Astrocyte of the cerebellum (primary cell): ENCODE measurements at regions not wholly inside any gene's neighbourhood (a gene's known extent, or its start where the extent isn't known, plus 50 kb on each side); places are given as distances from the start of the nearest gene placed in this dataset.
A peak's percentile ranks its signal among the peaks of the same experiment; 100 is the strongest.

Source experiments
- DNase-seq: peaks from one replicate; pipeline ENCODE4 v3.0.0-alpha.2; 2011; ENCODE audit warnings: low read depth
- H3K4me3 ChIP-seq: 2 replicates; pipeline ENCODE4 v1.5.1; 2011; ENCODE audit warnings: mild to moderate bottlenecking, low read depth, low read length, moderate library complexity
- in situ Hi-C: cut with HindIII; loops from 2 replicates; pipeline ENCODE4 v1.10.0; 2017; ENCODE audit warnings: low sequenced_read_pairs
- TF ChIP-seq, protein P1 (sequence below): IDR thresholded peaks from 2 replicates; pipeline ENCODE4 v1.5.1; 2012; ENCODE audit warnings: low read length, low read depth, moderate library complexity, mild to moderate bottlenecking; ENCODE audit errors: missing control alignments

DNA sequence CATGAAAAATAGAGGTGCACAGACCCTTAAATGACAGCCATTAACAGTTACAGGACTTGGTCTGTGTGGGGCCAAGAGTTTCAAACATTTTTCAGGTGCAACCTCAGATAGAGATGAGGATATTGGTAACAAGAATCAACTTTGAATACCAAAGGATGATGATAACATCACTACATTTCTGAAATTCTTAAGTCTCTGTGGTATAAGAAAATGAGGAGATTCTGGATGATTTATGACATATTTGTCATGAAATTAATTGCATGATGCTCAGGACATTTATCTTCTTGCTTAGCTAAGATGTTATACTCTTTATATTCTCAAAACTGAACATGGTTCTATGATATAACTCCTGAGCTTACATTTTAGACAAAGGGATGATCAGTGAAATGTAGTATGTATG is 471.8 kb upstream of the CWC22 start:
- in situ Hi-C loops, result no loop called here
- H3K4me3 ChIP-seq, result no peak overlapping the region
- DNase-seq, result no peak
- TF ChIP-seq, protein P1, sequence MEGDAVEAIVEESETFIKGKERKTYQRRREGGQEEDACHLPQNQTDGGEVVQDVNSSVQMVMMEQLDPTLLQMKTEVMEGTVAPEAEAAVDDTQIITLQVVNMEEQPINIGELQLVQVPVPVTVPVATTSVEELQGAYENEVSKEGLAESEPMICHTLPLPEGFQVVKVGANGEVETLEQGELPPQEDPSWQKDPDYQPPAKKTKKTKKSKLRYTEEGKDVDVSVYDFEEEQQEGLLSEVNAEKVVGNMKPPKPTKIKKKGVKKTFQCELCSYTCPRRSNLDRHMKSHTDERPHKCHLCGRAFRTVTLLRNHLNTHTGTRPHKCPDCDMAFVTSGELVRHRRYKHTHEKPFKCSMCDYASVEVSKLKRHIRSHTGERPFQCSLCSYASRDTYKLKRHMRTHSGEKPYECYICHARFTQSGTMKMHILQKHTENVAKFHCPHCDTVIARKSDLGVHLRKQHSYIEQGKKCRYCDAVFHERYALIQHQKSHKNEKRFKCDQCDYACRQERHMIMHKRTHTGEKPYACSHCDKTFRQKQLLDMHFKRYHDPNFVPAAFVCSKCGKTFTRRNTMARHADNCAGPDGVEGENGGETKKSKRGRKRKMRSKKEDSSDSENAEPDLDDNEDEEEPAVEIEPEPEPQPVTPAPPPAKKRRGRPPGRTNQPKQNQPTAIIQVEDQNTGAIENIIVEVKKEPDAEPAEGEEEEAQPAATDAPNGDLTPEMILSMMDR, result no peak

DNA sequence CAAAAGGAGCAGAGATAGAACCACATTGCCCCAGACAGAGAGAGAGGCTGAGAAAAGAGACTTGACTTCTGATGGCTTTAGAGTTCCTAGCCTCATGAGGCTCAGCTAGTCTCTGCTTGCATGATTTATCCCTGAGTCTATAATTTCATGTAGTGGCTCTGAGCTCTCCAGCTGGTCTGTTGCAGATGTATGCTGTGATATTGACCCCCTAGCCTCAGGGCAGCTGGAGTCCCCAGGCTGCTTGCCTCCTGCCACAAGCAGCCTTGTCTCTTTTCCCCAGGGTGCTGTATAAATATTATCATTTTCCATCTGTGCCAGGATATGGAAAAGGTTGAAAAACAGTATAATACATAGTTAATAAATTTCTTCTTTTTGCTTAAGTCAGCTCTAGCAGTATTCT is 467.6 kb upstream of the CWC22 start:
- no peak overlapping the region for H3K4me3 ChIP-seq
- TF ChIP-seq, protein P1, result no peak
- DNase-seq, result no peak
- in situ Hi-C loops, result no loop called here

- no peak for DNase-seq
- in situ Hi-C loops, result no loop called here
- no peak overlapping the region for H3K4me3 ChIP-seq
- TF ChIP-seq, protein P1, result no peak
Observed at GRCh38 chr2:180473456-180473855, 466.4 kb upstream of the CWC22 start.

DNA sequence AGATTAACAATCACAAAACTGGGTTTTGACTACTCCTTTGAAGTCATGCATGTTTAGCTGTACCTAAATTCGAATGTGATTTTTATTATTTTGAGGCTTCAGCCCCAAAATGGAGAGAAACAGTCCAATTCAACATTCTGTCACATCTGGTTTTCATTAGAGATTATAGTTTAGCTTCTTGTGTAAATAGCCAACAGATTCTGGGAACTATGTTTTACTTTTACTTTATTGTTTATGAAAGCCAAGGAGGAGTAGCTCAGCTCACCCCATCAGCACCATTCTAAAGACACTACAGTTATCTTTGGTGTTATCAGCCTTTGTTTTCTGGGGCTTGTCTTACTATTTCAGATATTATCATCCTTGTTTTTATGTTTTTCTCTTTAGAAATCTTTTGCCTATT is 465.0 kb upstream of the CWC22 start:
- H3K4me3 ChIP-seq, result no peak overlapping the region
- in situ Hi-C loops, result no loop called here
- TF ChIP-seq, protein P1, result no peak
- peak; percentile 5 for DNase-seq

- in situ Hi-C loops, result no loop called here
- TF ChIP-seq, protein P1, result no peak
- H3K4me3 ChIP-seq, result no peak overlapping the region
- no peak for DNase-seq
Observed at GRCh38 chr2:180463608-180464007, 456.5 kb upstream of the CWC22 start.

DNA sequence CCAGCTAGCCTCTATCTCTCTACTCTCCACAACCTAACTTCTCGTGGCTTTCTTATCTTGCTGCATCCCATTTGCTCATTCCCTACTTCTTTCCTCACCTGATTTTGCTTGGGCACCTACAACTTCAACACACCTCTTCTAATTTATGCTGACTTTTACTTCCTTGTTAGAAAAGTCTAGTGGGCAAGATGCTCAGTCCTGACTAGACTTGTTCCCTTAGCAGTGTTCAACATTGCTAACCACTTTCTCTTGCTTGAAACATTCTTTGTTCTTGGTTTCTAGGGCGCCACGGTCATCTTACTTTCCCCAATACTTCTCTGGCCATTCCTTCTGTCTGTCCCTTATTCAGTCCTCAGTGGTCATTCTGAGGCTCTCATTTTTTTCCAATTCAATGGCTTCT is 454.7 kb upstream of the CWC22 start:
- TF ChIP-seq, protein P1, result no peak
- in situ Hi-C loops, result no loop called here
- H3K4me3 ChIP-seq, result no peak overlapping the region
- DNase-seq, result no peak

GRCh38 chr2:180456801-180457200 is 449.7 kb upstream of the CWC22 start:
- in situ Hi-C loops, result no loop called here
- H3K4me3 ChIP-seq, result no peak overlapping the region
- TF ChIP-seq, protein P1, result no peak
- no peak for DNase-seq
